ENCODE measurements at regions not wholly inside any gene's neighbourhood (a gene's known extent, or its start where the extent isn't known, plus 50 kb on each side); places are given as distances from the start of the nearest gene placed in this dataset.

GRCh38 chr1:5713101-5714010, 278.9 kb downstream of the NPHP4 start:
- no peak for DNase-seq (ENCODE audit: low spot score)

GRCh38 chr1:5711956-5712645, 280.1 kb downstream of the NPHP4 start:
- no peak for DNase-seq (ENCODE audit: low spot score)

GRCh38 chr1:5711079-5711478, 281.1 kb downstream of the NPHP4 start:
- no peak for DNase-seq (ENCODE audit: low spot score)

GRCh38 chr1:5709976-5710375, 282.2 kb downstream of the NPHP4 start:
- DNase-seq (ENCODE audit: low spot score) = no peak

GRCh38 chr1:5709461-5709975, 282.7 kb downstream of the NPHP4 start:
- DNase-seq (ENCODE audit: low spot score) = no peak

GRCh38 chr1:5708346-5709245, 283.6 kb downstream of the NPHP4 start:
- DNase-seq (ENCODE audit: low spot score) = no peak

GRCh38 chr1:5707566-5708345, 284.5 kb downstream of the NPHP4 start:
- no peak for DNase-seq (ENCODE audit: low spot score)

GRCh38 chr1:5706239-5706638, 286.0 kb downstream of the NPHP4 start:
- DNase-seq (ENCODE audit: low spot score) = no peak

- no peak for DNase-seq (ENCODE audit: low spot score)
Measured at GRCh38 chr1:5705751-5706150, 286.5 kb downstream of the NPHP4 start.

- no peak for DNase-seq (ENCODE audit: low spot score)
Measured at GRCh38 chr1:5704561-5705514, 287.4 kb downstream of the NPHP4 start.

GRCh38 chr1:5701642-5702041, 290.6 kb downstream of the NPHP4 start:
- no peak for DNase-seq (ENCODE audit: low spot score)

- DNase-seq (ENCODE audit: low spot score) = no peak
Measured at GRCh38 chr1:5693568-5693967, 298.7 kb downstream of the NPHP4 start.

GRCh38 chr1:5692664-5693063, 299.6 kb downstream of the NPHP4 start:
- no peak for DNase-seq (ENCODE audit: low spot score)

- DNase-seq (ENCODE audit: low spot score) = no peak
Measured at GRCh38 chr1:5691795-5692509, 300.3 kb downstream of the NPHP4 start.

- DNase-seq (ENCODE audit: low spot score) = no peak
Measured at GRCh38 chr1:5690898-5691297, 301.3 kb downstream of the NPHP4 start.

- DNase-seq (ENCODE audit: low spot score) = no peak
Measured at GRCh38 chr1:5690291-5690690, 301.9 kb downstream of the NPHP4 start.

GRCh38 chr1:5688081-5689077, 303.8 kb downstream of the NPHP4 start:
- DNase-seq (ENCODE audit: low spot score) = no peak

Data from pons (tissue), 1 donor.